Astrocyte of the cerebellum (primary cell): ENCODE measurements at regions not wholly inside any gene's neighbourhood (a gene's known extent, or its start where the extent isn't known, plus 50 kb on each side); places are given as distances from the start of the nearest gene placed in this dataset.

ENCODE experiments used
- DNase-seq: peaks from one replicate; pipeline ENCODE4 v3.0.0-alpha.2; 2011; ENCODE audit warnings: low read depth
- H3K4me3 ChIP-seq: 2 replicates; pipeline ENCODE4 v1.5.1; 2011; ENCODE audit warnings: mild to moderate bottlenecking, low read depth, low read length, moderate library complexity
- CTCF ChIP-seq: IDR thresholded peaks from 2 replicates; pipeline ENCODE4 v1.5.1; 2012; ENCODE audit warnings: low read length, low read depth, moderate library complexity, mild to moderate bottlenecking; ENCODE audit errors: missing control alignments
- in situ Hi-C: cut with HindIII; loops from 2 replicates; pipeline ENCODE4 v1.10.0; 2017; ENCODE audit warnings: low sequenced_read_pairs

- TF ChIP-seq CTCF = no peak
- DNase-seq = no peak
- no peak overlapping the region for H3K4me3 ChIP-seq
- in situ Hi-C loops = no loop called here
Measured at GRCh38 chr1:59085101-59085500, 211.8 kb upstream of the FGGY start.

GRCh38 chr1:59089036-59089798 lies 207.7 kb upstream of the FGGY start:
- in situ Hi-C loops = no loop called here
- no peak for TF ChIP-seq CTCF
- no peak for DNase-seq
- no peak overlapping the region for H3K4me3 ChIP-seq

- in situ Hi-C loops = no loop called here
- no peak for DNase-seq
- no peak for TF ChIP-seq CTCF
- H3K4me3 ChIP-seq = no peak overlapping the region
Measured at GRCh38 chr1:59089922-59090457, 206.9 kb upstream of the FGGY start.

GRCh38 chr1:59092126-59092525 lies 204.8 kb upstream of the FGGY start:
- H3K4me3 ChIP-seq = no peak overlapping the region
- no peak for TF ChIP-seq CTCF
- in situ Hi-C loops = no loop called here
- no peak for DNase-seq

DNA sequence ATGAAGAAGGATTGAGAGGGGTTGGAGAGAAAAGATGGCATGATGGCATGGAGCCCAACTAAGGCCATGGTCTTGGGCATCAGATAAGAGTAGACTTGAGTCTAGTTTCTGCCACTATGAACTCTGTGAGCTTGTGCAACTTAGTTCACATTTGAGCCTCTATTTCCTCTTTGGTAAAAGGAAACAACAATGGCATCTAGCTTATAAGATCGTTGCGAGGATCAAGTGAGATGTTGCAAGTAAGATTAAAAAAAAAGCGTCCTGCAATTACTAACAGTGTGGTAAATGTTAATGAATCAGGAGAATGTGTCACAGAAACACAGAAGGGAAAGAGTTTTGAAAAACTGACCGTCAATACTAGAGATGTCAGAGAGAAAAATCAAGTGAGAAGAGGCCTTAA lies 202.9 kb upstream of the FGGY start:
- TF ChIP-seq CTCF = no peak
- DNase-seq = no peak
- in situ Hi-C loops = no loop called here
- no peak overlapping the region for H3K4me3 ChIP-seq

- DNase-seq = no peak
- H3K4me3 ChIP-seq = no peak overlapping the region
- in situ Hi-C loops = no loop called here
- no peak for TF ChIP-seq CTCF
Measured at GRCh38 chr1:59096501-59096900, 200.4 kb upstream of the FGGY start.

DNA sequence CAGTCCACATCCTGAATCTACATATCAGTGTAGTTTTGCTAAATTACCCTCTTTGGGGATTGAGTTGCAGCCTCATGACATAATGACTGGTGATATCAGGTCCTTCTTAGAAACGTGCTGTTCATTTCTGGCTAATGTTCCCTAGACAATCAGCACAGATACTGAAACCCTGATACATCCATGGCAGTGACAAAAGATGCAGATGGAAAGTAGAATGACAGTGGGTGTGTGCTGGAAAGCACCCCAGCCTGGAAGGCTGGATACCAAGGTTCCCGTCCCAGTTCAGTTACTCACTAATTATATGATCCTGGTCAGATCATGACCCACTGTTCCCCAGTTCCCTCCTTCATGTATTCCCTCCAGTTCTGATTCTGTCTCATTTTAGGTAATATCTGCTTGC lies 198.2 kb upstream of the FGGY start:
- no peak overlapping the region for H3K4me3 ChIP-seq
- in situ Hi-C loops = no loop called here
- no peak for DNase-seq
- TF ChIP-seq CTCF = no peak
